GM19438 (cell line): ENCODE measurements at regions not wholly inside any gene's neighbourhood (a gene's known extent, or its start where the extent isn't known, plus 50 kb on each side); places are given as distances from the start of the nearest gene placed in this dataset.

Experiments
- ATAC-seq: cut with Tn5 transposase; IDR thresholded peaks from one replicate; pipeline ENCODE4 v1.9.1; 2021; ENCODE audit warnings: low read depth; ENCODE audit not compliant: unreplicated experiment

DNA sequence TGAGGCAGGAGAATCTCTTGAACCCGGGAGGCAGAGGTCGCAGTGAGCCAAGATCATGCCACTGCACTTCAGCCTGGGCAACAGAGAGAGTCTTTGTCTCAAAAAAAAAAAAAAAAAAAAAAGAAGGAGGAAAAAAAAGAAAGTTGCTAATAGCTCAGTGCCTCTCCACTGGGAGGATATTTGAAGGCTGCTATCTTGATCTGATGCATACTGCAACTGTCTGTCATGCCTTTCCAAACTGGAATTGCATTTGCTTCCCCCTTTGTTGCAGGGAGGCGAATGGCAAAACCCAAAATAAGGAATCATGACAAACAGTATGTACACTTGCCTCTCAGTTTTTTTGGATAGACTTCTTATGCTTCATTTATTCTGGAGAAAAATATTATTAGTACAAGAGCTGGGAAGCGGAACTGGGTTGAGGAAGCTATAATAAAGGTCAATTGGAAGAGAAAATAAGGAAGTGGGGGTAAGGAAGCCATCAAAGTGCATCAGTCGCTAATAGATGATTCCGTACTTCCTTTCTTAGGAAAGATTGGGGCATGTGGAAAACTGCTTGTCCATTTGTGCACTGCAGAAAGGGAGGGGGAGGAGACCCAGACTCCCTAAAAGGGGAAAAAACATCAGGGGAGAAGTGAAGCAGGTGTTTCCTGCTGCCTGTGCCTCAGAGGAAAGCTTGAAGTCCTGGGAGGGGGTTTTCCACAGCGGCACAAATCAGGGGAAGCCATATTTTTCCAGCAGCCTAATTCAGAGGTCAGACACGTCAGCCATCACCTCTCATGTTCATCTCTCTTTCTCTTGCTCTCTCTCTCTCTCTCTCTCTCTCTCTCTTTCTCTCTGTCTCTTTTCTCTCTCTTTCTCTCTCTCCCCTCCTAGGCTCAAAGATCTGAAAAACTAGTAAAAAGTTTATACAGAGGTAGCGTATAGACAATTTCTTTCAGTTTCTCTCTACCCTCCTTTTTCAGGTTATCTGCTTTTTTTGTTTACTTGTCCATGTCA lies 301.4 kb upstream of the TNP1 start:
- ATAC-seq = no peak

- no peak for ATAC-seq
Observed at GRCh38 chr2:217160103-217160743, 300.4 kb upstream of the TNP1 start.

GRCh38 chr2:217158928-217159327 lies 299.1 kb upstream of the TNP1 start:
- ATAC-seq = no peak

GRCh38 chr2:217157581-217157980 lies 297.7 kb upstream of the TNP1 start:
- no peak for ATAC-seq

GRCh38 chr2:217156801-217157200 lies 296.9 kb upstream of the TNP1 start:
- no peak for ATAC-seq

DNA sequence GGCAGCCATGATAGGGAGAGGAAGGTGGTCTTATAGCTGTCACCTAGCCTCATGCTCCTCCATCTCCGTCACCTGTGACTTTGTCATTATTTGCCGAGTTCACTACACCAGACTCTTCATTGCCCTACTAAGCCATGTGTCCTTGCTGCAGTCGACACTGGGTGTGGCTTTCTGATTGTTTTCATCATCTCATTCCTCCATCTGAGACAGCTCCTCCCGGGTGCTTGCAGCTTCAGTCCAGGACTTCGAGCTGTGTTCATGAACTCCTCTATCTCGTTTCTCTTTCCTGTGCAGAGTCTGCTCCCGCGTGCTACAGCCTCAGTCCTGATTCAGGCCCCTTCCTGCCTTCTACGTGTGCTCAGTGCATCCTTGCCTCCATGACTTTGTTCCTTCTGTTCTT lies 295.1 kb upstream of the TNP1 start:
- ATAC-seq = no peak

DNA sequence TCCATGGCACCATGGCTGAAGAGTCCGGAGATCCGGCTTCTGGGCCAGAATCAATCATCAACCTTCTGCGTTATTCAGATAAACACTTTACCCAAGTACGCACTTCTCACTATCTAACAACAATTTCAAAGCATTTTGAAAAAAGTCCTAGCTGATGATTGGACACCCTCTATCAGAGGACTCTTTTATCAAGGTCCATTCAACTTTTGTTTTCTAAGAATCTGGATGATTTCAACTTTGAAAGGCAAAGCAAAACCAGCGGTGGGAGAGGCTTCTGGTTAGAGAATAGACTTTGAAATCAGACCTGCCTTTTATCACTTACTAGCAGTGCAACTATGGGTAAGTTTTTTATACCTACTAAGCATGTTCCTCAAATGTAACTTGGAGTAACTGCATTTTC lies 293.6 kb upstream of the TNP1 start:
- no peak for ATAC-seq

- ATAC-seq = no peak
Observed at GRCh38 chr2:217152831-217153230, 293.0 kb upstream of the TNP1 start.

DNA sequence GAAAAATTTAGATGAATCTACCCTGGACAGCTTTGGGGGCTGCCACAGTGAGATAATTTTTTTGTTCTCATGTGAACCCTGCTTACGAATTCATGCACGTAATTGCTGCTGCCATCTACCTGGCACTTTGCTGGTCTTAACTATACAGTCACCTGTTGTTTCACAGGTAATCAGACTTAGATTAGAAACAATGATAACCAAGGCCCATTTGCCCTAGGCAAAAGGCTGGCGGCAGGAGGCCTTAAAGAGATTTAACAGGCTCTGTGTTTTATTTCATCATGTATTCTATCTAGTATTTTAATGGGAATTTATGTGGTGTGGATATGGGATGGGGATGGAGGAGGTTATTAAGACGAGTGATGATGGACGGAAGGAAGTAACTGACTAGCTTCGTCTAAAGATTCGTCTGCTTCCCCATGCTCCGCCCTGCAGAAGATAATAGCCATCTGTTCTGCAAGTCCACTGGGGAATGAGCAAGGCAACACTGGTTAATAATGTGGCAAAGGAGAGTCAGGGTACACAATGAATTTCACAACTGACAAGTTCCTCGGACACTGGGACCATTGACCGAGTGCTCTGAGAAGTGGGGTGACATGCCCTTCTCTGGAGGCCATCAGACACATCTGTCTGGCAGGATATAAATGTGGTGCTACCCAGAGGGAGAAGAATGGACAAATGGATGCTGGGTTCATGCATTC lies 291.8 kb upstream of the TNP1 start:
- no peak for ATAC-seq

- no peak for ATAC-seq
Observed at GRCh38 chr2:217150236-217150635, 290.4 kb upstream of the TNP1 start.

DNA sequence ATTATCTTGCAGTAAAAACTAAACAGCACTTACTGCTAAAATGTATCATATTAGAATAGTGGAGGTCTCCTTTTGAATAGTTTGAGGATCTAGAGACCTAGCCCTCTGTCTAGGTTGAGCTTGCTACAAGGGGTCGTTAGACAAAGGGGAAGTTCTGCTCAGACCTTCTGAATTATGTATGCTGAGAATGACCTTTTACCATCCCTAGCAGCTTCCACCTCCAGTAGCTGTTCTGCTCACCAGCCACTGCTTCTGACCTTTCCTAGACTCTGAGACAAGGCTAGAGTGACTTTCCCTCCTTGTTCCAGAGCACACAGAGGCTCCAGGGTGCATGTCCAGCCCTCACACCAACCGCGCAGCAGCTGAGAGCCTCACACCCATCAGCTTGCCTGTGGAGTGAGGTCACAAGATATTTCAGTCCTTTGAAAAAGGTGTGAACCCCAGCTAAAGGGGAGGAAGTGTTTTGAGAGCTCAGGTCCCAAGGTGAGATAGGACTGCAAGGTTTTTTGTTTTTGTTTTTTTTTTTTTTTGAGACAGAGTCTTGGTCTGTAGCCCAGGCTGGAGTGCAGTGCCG lies 289.3 kb upstream of the TNP1 start:
- ATAC-seq = no peak

GRCh38 chr2:217147818-217148217 lies 288.0 kb upstream of the TNP1 start:
- ATAC-seq = no peak

DNA sequence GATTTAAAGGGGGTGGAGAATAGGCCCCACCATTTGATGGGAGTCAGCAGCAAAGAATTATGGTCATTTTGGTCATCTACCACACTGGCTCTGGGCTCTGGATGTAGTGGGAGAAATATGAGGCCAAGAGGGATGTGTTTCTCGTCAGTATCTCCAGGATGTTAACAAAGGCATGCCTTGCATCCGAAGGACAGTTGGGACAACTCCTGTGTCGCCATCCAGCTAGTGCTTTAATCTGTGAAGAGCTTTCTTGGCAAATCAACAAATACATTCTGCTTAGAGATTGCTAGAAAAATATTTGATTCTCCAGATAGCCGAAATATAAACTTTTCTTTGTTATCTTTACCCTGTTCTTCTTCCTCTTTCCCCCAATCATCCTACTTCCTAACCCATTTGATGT lies 287.1 kb upstream of the TNP1 start:
- ATAC-seq = no peak

DNA sequence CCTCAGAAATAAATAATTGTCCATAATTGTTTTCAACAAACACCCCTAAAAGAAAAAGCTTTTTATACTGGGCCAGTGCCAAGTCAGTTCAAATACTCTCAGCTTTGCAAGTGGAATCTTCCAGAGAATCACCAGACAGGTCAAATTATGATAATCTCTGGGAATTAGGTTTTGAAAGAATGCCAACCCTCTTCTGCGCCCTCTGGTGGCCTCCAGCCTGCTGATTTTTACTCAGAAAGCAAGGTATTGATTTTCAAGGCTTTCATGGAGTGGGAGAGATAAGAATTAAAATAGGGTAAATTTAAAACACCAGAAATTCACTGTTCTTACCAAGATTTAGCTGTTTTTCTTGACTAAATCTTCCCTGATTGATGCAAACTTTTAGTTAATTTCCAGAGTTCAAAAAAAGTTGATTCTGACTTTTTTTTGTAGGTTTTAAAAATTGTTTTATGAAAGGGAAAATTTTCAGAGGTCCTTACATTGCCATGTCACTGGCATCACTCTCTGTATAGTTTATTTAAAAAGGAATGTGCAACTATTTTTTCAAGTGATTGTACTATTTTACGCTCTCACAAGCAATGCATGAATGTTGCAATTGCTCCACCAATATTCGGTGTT lies 282.9 kb upstream of the TNP1 start:
- ATAC-seq = no peak

DNA sequence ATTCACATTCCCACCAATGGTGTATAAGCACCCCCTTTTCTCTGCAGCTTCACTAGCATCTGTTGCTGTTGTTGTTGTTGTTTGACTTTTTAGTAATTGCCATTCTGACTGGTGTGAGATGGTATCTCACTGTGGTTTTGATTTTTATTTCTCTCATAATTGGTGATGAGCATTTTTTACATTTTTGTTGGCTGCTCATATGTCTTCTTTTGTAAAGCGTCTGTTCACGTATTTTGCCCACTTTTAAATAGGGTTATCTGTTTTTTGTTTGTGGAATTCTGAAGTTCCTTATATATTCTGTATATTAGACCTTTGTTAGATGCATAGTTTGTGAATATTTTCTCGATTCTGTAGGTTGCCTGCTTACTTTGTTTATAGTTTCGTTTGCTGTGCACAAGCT lies 278.4 kb upstream of the TNP1 start:
- ATAC-seq = no peak

GRCh38 chr2:217127744-217128143 lies 267.9 kb upstream of the TNP1 start:
- no peak for ATAC-seq

- no peak for ATAC-seq
Observed at GRCh38 chr2:217125014-217125413, 265.1 kb upstream of the TNP1 start.

DNA sequence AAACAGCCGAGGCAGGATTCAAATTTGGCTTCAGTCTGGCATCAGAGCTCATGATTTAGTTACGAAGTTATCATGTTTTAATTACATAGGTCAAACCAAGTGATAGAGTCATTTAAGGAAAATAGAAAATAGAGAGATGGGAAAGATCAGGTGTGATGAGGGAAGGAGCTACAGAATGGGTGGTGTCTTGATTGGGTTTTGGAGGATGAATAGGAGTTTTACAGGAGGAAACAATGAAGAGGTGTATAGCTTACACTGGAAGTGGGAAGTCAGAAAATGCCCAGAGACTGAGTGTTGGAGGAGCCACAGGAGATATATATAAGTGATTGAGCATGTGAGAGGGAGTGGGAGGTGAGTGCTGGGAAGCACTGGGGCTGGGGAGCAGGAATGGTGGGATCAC lies 264.2 kb upstream of the TNP1 start:
- ATAC-seq = no peak

DNA sequence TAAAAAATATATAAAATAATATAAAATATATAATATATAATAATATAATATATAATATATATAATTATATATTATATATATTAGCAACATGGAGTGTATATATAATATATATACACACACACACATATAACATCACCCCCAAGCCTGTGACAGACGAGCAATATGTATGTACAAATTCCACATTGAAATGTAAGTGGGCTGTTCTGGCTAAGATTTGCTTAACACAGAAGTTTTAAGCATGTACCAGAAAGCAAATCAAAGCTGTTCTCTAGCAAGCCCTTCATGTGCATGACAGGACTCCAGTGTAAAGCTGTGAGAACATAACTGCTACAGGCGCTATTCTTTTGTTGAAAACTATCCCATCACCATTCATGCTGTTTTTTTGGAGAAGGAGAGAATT lies 261.7 kb upstream of the TNP1 start:
- ATAC-seq = no peak

- ATAC-seq = no peak
Observed at GRCh38 chr2:217120429-217120828, 260.6 kb upstream of the TNP1 start.
